IPS-15b (cell line): ENCODE measurements at regions not wholly inside any gene's neighbourhood (a gene's known extent, or its start where the extent isn't known, plus 50 kb on each side); places are given as distances from the start of the nearest gene placed in this dataset.

Source experiments
- H3K27me3 ChIP-seq: one replicate; pipeline ENCODE4 v1.6.1; 2013; ENCODE audit warnings: low read length; ENCODE audit not compliant: control insufficient read depth, insufficient read depth
- H3K36me3 ChIP-seq: one replicate; pipeline ENCODE4 v1.6.1; 2013; ENCODE audit warnings: low read length; ENCODE audit not compliant: control insufficient read depth, insufficient read depth
- H3K4me1 ChIP-seq: one replicate; pipeline ENCODE4 v1.6.1; 2013; ENCODE audit warnings: mild to moderate bottlenecking, low read length; ENCODE audit not compliant: control insufficient read depth, insufficient read depth
- H3K4me3 ChIP-seq: one replicate; pipeline ENCODE4 v1.5.1; 2013; ENCODE audit warnings: low read depth, low read length
- H3K9ac ChIP-seq: one replicate; pipeline ENCODE4 v1.6.1; 2013; ENCODE audit warnings: low read depth, mild to moderate bottlenecking, low read length
- H3K9me3 ChIP-seq: one replicate; pipeline ENCODE4 v1.6.1; 2013; ENCODE audit warnings: mild to moderate bottlenecking, low read length; ENCODE audit not compliant: control insufficient read depth, insufficient read depth

- no peaks in the 10 kb centered on the region for H3K27me3 ChIP-seq
- H3K9ac ChIP-seq: no peak overlapping the region
- H3K4me1 ChIP-seq: peaks cover 2% of the 10 kb centered on the region
- no peak overlapping the region for H3K4me3 ChIP-seq
- H3K9me3 ChIP-seq: no peaks in the 10 kb centered on the region
- no peaks in the 10 kb centered on the region for H3K36me3 ChIP-seq
Measured at GRCh38 chr14:40762685-40763084, 844.0 kb upstream of the LRFN5 start.

GRCh38 chr14:40762177-40762576, 844.5 kb upstream of the LRFN5 start:
- H3K4me3 ChIP-seq: no peak overlapping the region
- H3K36me3 ChIP-seq: no peaks in the 10 kb centered on the region
- peaks cover 2% of the 10 kb centered on the region for H3K4me1 ChIP-seq
- no peak overlapping the region for H3K9ac ChIP-seq
- H3K27me3 ChIP-seq: no peaks in the 10 kb centered on the region
- H3K9me3 ChIP-seq: no peaks in the 10 kb centered on the region

GRCh38 chr14:40760704-40761103, 846.0 kb upstream of the LRFN5 start:
- Histone ChIP-seq H3K9ac (no peak overlapping the region), H3K27me3 (no peaks in the 10 kb centered on the region), H3K36me3 (no peaks in the 10 kb centered on the region), H3K4me3 (no peak overlapping the region), H3K4me1 (peaks cover 2% of the 10 kb centered on the region), H3K9me3 (no peaks in the 10 kb centered on the region)

GRCh38 chr14:40758076-40758475, 848.6 kb upstream of the LRFN5 start:
- no peak overlapping the region for H3K9ac ChIP-seq
- H3K36me3 ChIP-seq: no peaks in the 10 kb centered on the region
- no peaks in the 10 kb centered on the region for H3K27me3 ChIP-seq
- no peaks in the 10 kb centered on the region for H3K9me3 ChIP-seq
- peaks cover 2% of the 10 kb centered on the region for H3K4me1 ChIP-seq
- H3K4me3 ChIP-seq: no peak overlapping the region

GRCh38 chr14:40757376-40757950, 849.2 kb upstream of the LRFN5 start:
- Histone ChIP-seq H3K4me1 (peaks cover 2% of the 10 kb centered on the region), H3K27me3 (no peaks in the 10 kb centered on the region), H3K9me3 (no peaks in the 10 kb centered on the region), H3K9ac (no peak overlapping the region), H3K36me3 (no peaks in the 10 kb centered on the region), H3K4me3 (no peak overlapping the region)

- no peak overlapping the region for H3K9ac ChIP-seq
- no peak overlapping the region for H3K4me3 ChIP-seq
- no peaks in the 10 kb centered on the region for H3K27me3 ChIP-seq
- H3K9me3 ChIP-seq: peaks cover 5% of the 10 kb centered on the region
- H3K36me3 ChIP-seq: no peaks in the 10 kb centered on the region
- H3K4me1 ChIP-seq: no peaks in the 10 kb centered on the region
Measured at GRCh38 chr14:40733206-40733605, 873.5 kb upstream of the LRFN5 start.

- Histone ChIP-seq H3K27me3 (no peaks in the 10 kb centered on the region), H3K4me1 (no peaks in the 10 kb centered on the region), H3K9ac (no peak overlapping the region), H3K4me3 (no peak overlapping the region), H3K36me3 (no peaks in the 10 kb centered on the region), H3K9me3 (no peaks in the 10 kb centered on the region)
Measured at GRCh38 chr14:40727107-40727506, 879.6 kb upstream of the LRFN5 start.

GRCh38 chr14:40713387-40713786, 893.3 kb upstream of the LRFN5 start:
- Histone ChIP-seq H3K4me1 (no peaks in the 10 kb centered on the region), H3K9me3 (peaks cover 12% of the 10 kb centered on the region), H3K4me3 (no peak overlapping the region), H3K9ac (no peak overlapping the region), H3K27me3 (no peaks in the 10 kb centered on the region), H3K36me3 (no peaks in the 10 kb centered on the region)

- Histone ChIP-seq H3K36me3 (no peaks in the 10 kb centered on the region), H3K9me3 (no peaks in the 10 kb centered on the region), H3K27me3 (no peaks in the 10 kb centered on the region), H3K4me1 (no peaks in the 10 kb centered on the region), H3K4me3 (no peak overlapping the region), H3K9ac (no peak overlapping the region)
Measured at GRCh38 chr14:40697231-40697630, 909.4 kb upstream of the LRFN5 start.

GRCh38 chr14:40694023-40694422, 912.7 kb upstream of the LRFN5 start:
- H3K27me3 ChIP-seq: no peaks in the 10 kb centered on the region
- no peaks in the 10 kb centered on the region for H3K9me3 ChIP-seq
- H3K36me3 ChIP-seq: no peaks in the 10 kb centered on the region
- no peak overlapping the region for H3K9ac ChIP-seq
- H3K4me3 ChIP-seq: no peak overlapping the region
- no peaks in the 10 kb centered on the region for H3K4me1 ChIP-seq

GRCh38 chr14:40691066-40691465, 915.6 kb upstream of the LRFN5 start:
- Histone ChIP-seq H3K4me1 (no peaks in the 10 kb centered on the region), H3K9ac (no peak overlapping the region), H3K4me3 (no peak overlapping the region), H3K9me3 (no peaks in the 10 kb centered on the region), H3K27me3 (no peaks in the 10 kb centered on the region), H3K36me3 (no peaks in the 10 kb centered on the region)

GRCh38 chr14:40685764-40686163, 920.9 kb upstream of the LRFN5 start:
- H3K4me1 ChIP-seq: no peaks in the 10 kb centered on the region
- no peaks in the 10 kb centered on the region for H3K36me3 ChIP-seq
- no peak overlapping the region for H3K4me3 ChIP-seq
- H3K9ac ChIP-seq: no peak overlapping the region
- no peaks in the 10 kb centered on the region for H3K9me3 ChIP-seq
- H3K27me3 ChIP-seq: no peaks in the 10 kb centered on the region
